Activated B cell treated with CpG ODN at 0.5 μM for 24 hours (primary cell): ENCODE measurements at regions not wholly inside any gene's neighbourhood (a gene's known extent, or its start where the extent isn't known, plus 50 kb on each side); places are given as distances from the start of the nearest gene placed in this dataset.

Experiments
- ATAC-seq: fragments of 200-7000 bp; cut with Tn5 transposase; one replicate; pipeline ENCODE4 v1.10.0; 2021; ENCODE audit warnings: low read depth, mild to moderate bottlenecking, moderate library complexity
- CTCF ChIA-PET: fragments of 350-600 bp; sonication (Branson Sonifier 250); formaldehyde crosslinking; loops from one replicate; lab custom pipeline; 2021; ENCODE audit warnings: antibody characterized with exemption; lab: Charles Lee
- POLR2A ChIA-PET: fragments of 350-600 bp; sonication (Branson Sonifier 250); formaldehyde crosslinking; loops from one replicate; lab custom pipeline; 2021; ENCODE audit warnings: antibody characterized with exemption; lab: Charles Lee
- DNase-seq: peaks from one replicate; pipeline ENCODE4 v3.0.0; 2022
- H3K27ac Mint-ChIP-seq: one replicate; pipeline ENCODE4 v1.8.0; 2020; ENCODE audit warnings: mixed read lengths
- H3K27me3 Mint-ChIP-seq: one replicate; pipeline ENCODE4 v1.8.0; 2021; ENCODE audit warnings: mixed read lengths
- H3K36me3 Mint-ChIP-seq: one replicate; pipeline ENCODE4 v1.8.0; 2021; ENCODE audit warnings: low read depth, mixed read lengths
- H3K4me1 Mint-ChIP-seq: one replicate; pipeline ENCODE4 v1.8.0; 2021; ENCODE audit warnings: mixed read lengths
- H3K4me3 Mint-ChIP-seq: one replicate; pipeline ENCODE4 v1.8.0; 2020; ENCODE audit warnings: mild to moderate bottlenecking, mixed read lengths
- H3K9me3 Mint-ChIP-seq: one replicate; pipeline ENCODE4 v1.8.0; 2020; ENCODE audit warnings: mixed read lengths
- intact Hi-C: fragments of 100-400 bp; cut with micrococcal nuclease; formaldehyde crosslinking; loops from one replicate; pipeline ENCODE4 v1.15.1; 2024
- TF ChIP-seq, protein P1 (sequence below): fragments of 200-600 bp; IDR thresholded peaks from one replicate; pipeline ENCODE4 v1.8.0; 2022; ENCODE audit warnings: antibody characterized with exemption, mild to moderate bottlenecking

DNA sequence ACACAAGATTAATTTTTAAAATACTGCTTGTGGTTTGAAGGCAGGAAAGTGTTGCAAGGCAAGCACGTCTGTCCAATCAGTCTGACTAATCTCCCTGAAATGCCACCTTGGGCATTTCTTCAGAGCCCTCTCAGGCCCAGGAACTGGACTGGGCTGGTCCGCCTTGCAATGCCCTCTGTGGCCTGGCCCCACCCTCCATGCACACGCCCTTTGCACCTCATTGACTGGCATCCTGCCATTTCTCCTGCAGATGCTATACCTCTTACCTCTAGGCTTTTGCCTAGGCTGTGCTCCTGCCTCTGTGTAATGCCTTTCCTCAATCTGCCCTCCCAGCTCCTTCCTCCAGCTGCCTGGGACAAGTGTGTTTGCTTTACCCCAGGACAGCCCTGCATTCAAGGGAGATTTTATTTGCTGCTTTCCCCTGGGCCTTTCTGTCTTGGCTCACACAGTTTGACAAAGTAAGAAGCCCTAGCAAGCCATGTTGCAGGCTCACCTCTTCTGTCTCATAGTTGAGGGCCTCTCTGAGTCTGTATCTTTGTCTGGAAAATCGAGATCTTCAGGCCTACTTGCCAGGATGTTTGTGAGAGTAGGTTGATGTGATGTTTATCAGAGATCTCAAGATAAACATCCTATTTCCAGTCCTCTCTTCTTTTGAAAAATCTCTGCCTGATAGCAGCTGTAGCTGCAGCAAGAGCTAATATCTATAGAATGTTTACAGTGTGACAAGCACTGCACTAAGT is 149.2 kb upstream of the JUN start:
- CTCF ChIA-PET, result no interaction called here
- Mint-ChIP-seq H3K4me1 (peaks cover 8% of the 10 kb centered on the region), H3K27ac (no peak overlapping the region), H3K4me3 (no peak overlapping the region), H3K36me3 (no peaks in the 10 kb centered on the region), H3K27me3 (no peaks in the 10 kb centered on the region), H3K9me3 (peaks cover 3% of the 10 kb centered on the region)
- POLR2A ChIA-PET, result no interaction called here
- intact Hi-C loops, result no loop called here
- DNase-seq, result no peak
- no peak for ATAC-seq
- TF ChIP-seq, protein P1, sequence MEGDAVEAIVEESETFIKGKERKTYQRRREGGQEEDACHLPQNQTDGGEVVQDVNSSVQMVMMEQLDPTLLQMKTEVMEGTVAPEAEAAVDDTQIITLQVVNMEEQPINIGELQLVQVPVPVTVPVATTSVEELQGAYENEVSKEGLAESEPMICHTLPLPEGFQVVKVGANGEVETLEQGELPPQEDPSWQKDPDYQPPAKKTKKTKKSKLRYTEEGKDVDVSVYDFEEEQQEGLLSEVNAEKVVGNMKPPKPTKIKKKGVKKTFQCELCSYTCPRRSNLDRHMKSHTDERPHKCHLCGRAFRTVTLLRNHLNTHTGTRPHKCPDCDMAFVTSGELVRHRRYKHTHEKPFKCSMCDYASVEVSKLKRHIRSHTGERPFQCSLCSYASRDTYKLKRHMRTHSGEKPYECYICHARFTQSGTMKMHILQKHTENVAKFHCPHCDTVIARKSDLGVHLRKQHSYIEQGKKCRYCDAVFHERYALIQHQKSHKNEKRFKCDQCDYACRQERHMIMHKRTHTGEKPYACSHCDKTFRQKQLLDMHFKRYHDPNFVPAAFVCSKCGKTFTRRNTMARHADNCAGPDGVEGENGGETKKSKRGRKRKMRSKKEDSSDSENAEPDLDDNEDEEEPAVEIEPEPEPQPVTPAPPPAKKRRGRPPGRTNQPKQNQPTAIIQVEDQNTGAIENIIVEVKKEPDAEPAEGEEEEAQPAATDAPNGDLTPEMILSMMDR, result no peak

DNA sequence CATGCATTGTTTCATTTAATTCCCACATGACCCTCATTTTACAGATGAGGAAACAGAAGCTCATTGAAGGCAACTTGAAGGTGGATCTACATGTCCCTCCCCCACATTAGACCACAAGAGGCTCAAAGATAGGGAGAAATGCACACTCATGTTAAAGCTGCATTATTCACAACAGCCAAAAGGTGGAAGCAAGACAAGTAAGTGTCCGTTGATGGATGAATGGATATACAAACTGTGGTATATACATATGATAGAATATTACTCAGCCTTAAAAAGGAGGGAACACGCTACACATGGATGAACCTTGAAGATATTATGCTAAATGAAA is 149.7 kb upstream of the JUN start:
- Mint-ChIP-seq H3K9me3 (peaks cover 3% of the 10 kb centered on the region), H3K4me3 (no peak overlapping the region), H3K27me3 (no peaks in the 10 kb centered on the region), H3K4me1 (peaks cover 8% of the 10 kb centered on the region), H3K27ac (no peak overlapping the region), H3K36me3 (no peaks in the 10 kb centered on the region)
- ChIA-PET CTCF (no interaction called here), POLR2A (no interaction called here)
- TF ChIP-seq, protein P1, result no peak
- ATAC-seq (no peak), DNase-seq (no peak)
- intact Hi-C loops, result no loop called here

DNA sequence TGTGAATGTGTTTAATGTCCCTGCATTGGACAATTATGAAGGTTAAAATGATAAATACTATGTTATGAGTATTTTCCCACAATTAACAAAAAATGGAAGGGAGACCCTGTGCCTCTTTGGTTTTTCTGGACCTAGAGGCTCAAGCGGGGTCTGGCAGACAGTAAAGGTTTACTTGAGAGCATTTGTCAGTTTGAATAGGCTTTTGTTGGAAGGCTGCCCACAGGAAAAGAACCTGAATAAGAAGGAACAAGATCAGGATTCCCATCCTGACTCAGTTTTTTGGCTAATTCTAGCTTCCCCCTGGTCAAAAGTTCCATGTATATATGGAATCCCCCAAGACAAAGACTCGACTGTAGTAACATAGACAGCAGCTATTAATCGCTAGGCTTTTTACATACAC is 150.9 kb upstream of the JUN start:
- H3K27ac Mint-ChIP-seq, result no peak overlapping the region
- H3K36me3 Mint-ChIP-seq, result no peaks in the 10 kb centered on the region
- TF ChIP-seq, protein P1, result no peak
- DNase-seq, result no peak
- intact Hi-C loops, result no loop called here
- ChIA-PET CTCF (no interaction called here), POLR2A (interaction anchor here (0.7 kb wide), 2 partner anchors 105 to 769 kb away, joined by 3 to 8 read pairs; no protein-coding TSS in a partner anchor)
- no peaks in the 10 kb centered on the region for H3K27me3 Mint-ChIP-seq
- no peak for ATAC-seq
- peaks cover 3% of the 10 kb centered on the region for H3K9me3 Mint-ChIP-seq
- no peak overlapping the region for H3K4me3 Mint-ChIP-seq
- H3K4me1 Mint-ChIP-seq, result peaks cover 8% of the 10 kb centered on the region

DNA sequence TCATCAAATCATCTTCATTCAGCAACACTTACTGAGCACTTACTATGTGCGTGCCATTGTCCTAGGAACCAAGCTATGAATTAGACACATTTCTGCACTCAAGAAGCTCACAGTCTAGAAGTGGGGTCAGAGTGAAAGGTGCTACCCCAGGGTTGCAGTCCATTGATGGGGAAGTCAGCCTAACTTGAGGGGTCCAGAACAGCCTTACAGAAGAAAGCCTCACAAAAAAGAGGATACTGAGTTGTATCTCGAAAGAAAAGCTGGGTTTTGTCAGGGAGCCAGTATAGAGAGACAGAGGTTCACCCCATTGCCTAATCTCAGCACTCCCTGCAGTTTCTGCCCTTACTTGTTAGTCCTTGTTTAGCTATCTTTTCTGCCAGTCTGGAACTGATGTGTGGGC is 153.1 kb upstream of the JUN start:
- Mint-ChIP-seq H3K9me3 (peaks cover 3% of the 10 kb centered on the region), H3K27me3 (no peaks in the 10 kb centered on the region), H3K27ac (no peak overlapping the region), H3K4me3 (no peak overlapping the region), H3K36me3 (no peaks in the 10 kb centered on the region), H3K4me1 (peaks cover 26% of the 10 kb centered on the region)
- DNase-seq (no peak), ATAC-seq (no peak)
- ChIA-PET POLR2A (no interaction called here), CTCF (no interaction called here)
- intact Hi-C loops, result no loop called here
- TF ChIP-seq, protein P1, result no peak

DNA sequence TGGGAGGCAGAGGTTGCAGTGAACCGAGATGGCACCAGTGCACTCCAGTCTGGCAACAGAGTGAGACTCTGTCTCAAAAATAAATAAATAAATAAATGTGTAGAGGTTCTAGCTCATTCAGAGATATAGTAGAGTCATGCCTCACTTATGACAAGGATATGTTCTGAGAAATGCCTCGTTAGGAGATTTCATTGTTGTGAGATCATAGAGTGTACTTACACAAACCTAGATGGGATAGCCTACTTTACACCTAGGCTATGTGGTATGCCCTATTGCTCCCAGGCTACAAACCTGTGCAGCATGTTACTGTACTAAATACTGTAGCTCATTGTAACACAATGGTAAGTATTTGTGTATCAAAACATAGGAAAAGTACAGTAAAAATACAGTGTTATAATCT is 155.3 kb upstream of the JUN start:
- Mint-ChIP-seq H3K27me3 (no peaks in the 10 kb centered on the region), H3K36me3 (no peaks in the 10 kb centered on the region), H3K27ac (no peak overlapping the region), H3K4me3 (no peak overlapping the region), H3K4me1 (peaks cover 35% of the 10 kb centered on the region), H3K9me3 (no peaks in the 10 kb centered on the region)
- DNase-seq (no peak), ATAC-seq (no peak)
- intact Hi-C loops, result no loop called here
- ChIA-PET CTCF (no interaction called here), POLR2A (no interaction called here)
- TF ChIP-seq, protein P1, result no peak
